Activated B cell treated with CpG ODN at 0.5 μM for 24 hours (primary cell): ENCODE measurements at regions not wholly inside any gene's neighbourhood (a gene's known extent, or its start where the extent isn't known, plus 50 kb on each side); places are given as distances from the start of the nearest gene placed in this dataset.

ENCODE experiments used
- ATAC-seq: fragments of 200-7000 bp; cut with Tn5 transposase; one replicate; pipeline ENCODE4 v1.10.0; 2021; ENCODE audit warnings: low read depth, mild to moderate bottlenecking, moderate library complexity
- CTCF ChIA-PET: fragments of 350-600 bp; sonication (Branson Sonifier 250); formaldehyde crosslinking; loops from one replicate; lab custom pipeline; 2021; ENCODE audit warnings: antibody characterized with exemption; lab: Charles Lee
- POLR2A ChIA-PET: fragments of 350-600 bp; sonication (Branson Sonifier 250); formaldehyde crosslinking; loops from one replicate; lab custom pipeline; 2021; ENCODE audit warnings: antibody characterized with exemption; lab: Charles Lee
- DNase-seq: peaks from one replicate; pipeline ENCODE4 v3.0.0; 2022
- H3K27ac Mint-ChIP-seq: one replicate; pipeline ENCODE4 v1.8.0; 2020; ENCODE audit warnings: mixed read lengths
- H3K27me3 Mint-ChIP-seq: one replicate; pipeline ENCODE4 v1.8.0; 2021; ENCODE audit warnings: mixed read lengths
- H3K36me3 Mint-ChIP-seq: one replicate; pipeline ENCODE4 v1.8.0; 2021; ENCODE audit warnings: low read depth, mixed read lengths
- H3K4me1 Mint-ChIP-seq: one replicate; pipeline ENCODE4 v1.8.0; 2021; ENCODE audit warnings: mixed read lengths
- H3K4me3 Mint-ChIP-seq: one replicate; pipeline ENCODE4 v1.8.0; 2020; ENCODE audit warnings: mild to moderate bottlenecking, mixed read lengths
- H3K9me3 Mint-ChIP-seq: one replicate; pipeline ENCODE4 v1.8.0; 2020; ENCODE audit warnings: mixed read lengths
- CTCF ChIP-seq: fragments of 200-600 bp; IDR thresholded peaks from one replicate; pipeline ENCODE4 v1.8.0; 2022; ENCODE audit warnings: antibody characterized with exemption, mild to moderate bottlenecking
- intact Hi-C: fragments of 100-400 bp; cut with micrococcal nuclease; formaldehyde crosslinking; loops from one replicate; pipeline ENCODE4 v1.15.1; 2024

- no peak for TF ChIP-seq CTCF
- CTCF ChIA-PET: no interaction called here
Measured at GRCh38 chr5:29524227-29524626, 1669.3 kb upstream of the CDH6 start.

GRCh38 chr5:29518176-29518575, 1675.3 kb upstream of the CDH6 start:
- no peaks in the 10 kb centered on the region for H3K27me3 Mint-ChIP-seq
- CTCF ChIA-PET: no interaction called here
- ATAC-seq: no peak
- no peaks in the 10 kb centered on the region for H3K9me3 Mint-ChIP-seq
- no peak for DNase-seq
- no peak overlapping the region for H3K4me3 Mint-ChIP-seq
- intact Hi-C loops: no loop called here
- POLR2A ChIA-PET: no interaction called here
- no peaks in the 10 kb centered on the region for H3K36me3 Mint-ChIP-seq
- no peaks in the 10 kb centered on the region for H3K4me1 Mint-ChIP-seq
- H3K27ac Mint-ChIP-seq: no peak overlapping the region
- no peak for TF ChIP-seq CTCF

More at GRCh38 chr5:29524227-29524626, 1669.3 kb upstream of the CDH6 start:
- ATAC-seq (no peak), DNase-seq (no peak)
- intact Hi-C loops: no loop called here
- Mint-ChIP-seq H3K36me3 (no peaks in the 10 kb centered on the region), H3K4me3 (no peak overlapping the region), H3K27ac (no peak overlapping the region), H3K27me3 (no peaks in the 10 kb centered on the region), H3K9me3 (peaks cover 2% of the 10 kb centered on the region), H3K4me1 (no peaks in the 10 kb centered on the region)
- POLR2A ChIA-PET: no interaction called here

DNA sequence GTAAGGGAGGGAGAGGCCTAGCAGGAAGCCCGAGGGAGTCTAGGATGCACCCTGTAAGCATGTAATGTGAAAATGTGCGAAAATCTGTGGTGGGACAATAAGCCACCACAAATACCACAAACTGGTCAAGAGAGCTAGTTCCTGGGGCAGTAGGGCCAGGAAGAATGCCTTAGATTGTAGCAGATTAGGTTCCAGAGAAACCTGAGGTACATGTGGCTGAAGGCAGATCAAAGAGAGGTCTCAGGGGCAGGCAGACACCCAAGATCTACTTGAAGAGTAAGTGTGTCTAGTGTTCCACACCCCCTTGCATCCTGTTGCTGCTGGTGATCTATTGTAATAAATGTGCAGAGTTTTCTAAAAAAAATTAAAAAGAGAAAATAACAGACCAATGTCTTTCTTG, 1677.3 kb upstream of the CDH6 start:
- Mint-ChIP-seq H3K36me3 (no peaks in the 10 kb centered on the region), H3K27me3 (no peaks in the 10 kb centered on the region), H3K27ac (no peak overlapping the region), H3K9me3 (no peaks in the 10 kb centered on the region), H3K4me3 (no peak overlapping the region), H3K4me1 (no peaks in the 10 kb centered on the region)
- intact Hi-C loops: no loop called here
- ATAC-seq (no peak), DNase-seq (no peak)
- ChIA-PET CTCF (no interaction called here), POLR2A (no interaction called here)
- no peak for TF ChIP-seq CTCF

GRCh38 chr5:29508131-29508530, 1685.4 kb upstream of the CDH6 start:
- no peak overlapping the region for H3K4me3 Mint-ChIP-seq
- no peaks in the 10 kb centered on the region for H3K36me3 Mint-ChIP-seq
- ATAC-seq: no peak
- intact Hi-C loops: no loop called here
- no peak for DNase-seq
- ChIA-PET CTCF (no interaction called here), POLR2A (no interaction called here)
- no peaks in the 10 kb centered on the region for H3K27me3 Mint-ChIP-seq
- no peak for TF ChIP-seq CTCF
- H3K9me3 Mint-ChIP-seq: peaks cover 15% of the 10 kb centered on the region
- H3K4me1 Mint-ChIP-seq: no peaks in the 10 kb centered on the region
- H3K27ac Mint-ChIP-seq: no peak overlapping the region

- TF ChIP-seq CTCF: no peak
- DNase-seq (no peak), ATAC-seq (no peak)
- CTCF ChIA-PET: no interaction called here
- no peaks in the 10 kb centered on the region for H3K36me3 Mint-ChIP-seq
- no peaks in the 10 kb centered on the region for H3K27me3 Mint-ChIP-seq
- H3K4me3 Mint-ChIP-seq: no peak overlapping the region
- no peaks in the 10 kb centered on the region for H3K4me1 Mint-ChIP-seq
- no peak overlapping the region for H3K27ac Mint-ChIP-seq
- intact Hi-C loops: no loop called here
- peaks cover 10% of the 10 kb centered on the region for H3K9me3 Mint-ChIP-seq
- POLR2A ChIA-PET: no interaction called here
Measured at GRCh38 chr5:29504411-29504810, 1689.1 kb upstream of the CDH6 start.
